HepG2 (cell line): ENCODE measurements at regions not wholly inside any gene's neighbourhood (a gene's known extent, or its start where the extent isn't known, plus 50 kb on each side); places are given as distances from the start of the nearest gene placed in this dataset.
A peak's percentile ranks its signal among the peaks of the same experiment; 100 is the strongest.

Experiments
- CBX2 ChIP-seq, 2 experiments: fragments of 200-600 bp in 1 of 2; sonication (generic); formaldehyde crosslinking in 1 of 2; IDR thresholded peaks; 2 replicates each; pipeline versions ENCODE4 v1.7.0 to v1.8.1; 2018 to 2022; ENCODE audit warnings: low read depth in 2 of 2, low read length in 1 of 2, mild to moderate bottlenecking in 1 of 2, missing genetic modification reagents in 1 of 2
- CHD2 ChIP-seq: IDR thresholded peaks from 2 replicates; pipeline ENCODE4 v1.6.1; 2011; ENCODE audit warnings: low read depth, low read length, improper control_type of control experiment
- CTCF ChIP-seq: sonication (generic); formaldehyde crosslinking; IDR thresholded peaks from 2 replicates; pipeline ENCODE4 v1.5.0; 2020; ENCODE audit warnings: mild to moderate bottlenecking, missing genetic modification reagents, moderate library complexity
- FOSL1 ChIP-seq: sonication (generic); formaldehyde crosslinking; IDR thresholded peaks from 2 replicates; pipeline ENCODE4 v1.9.0; 2021; ENCODE audit warnings: missing genetic modification reagents, borderline replicate concordance
- GABPA ChIP-seq, 2 experiments: IDR thresholded peaks; 2 replicates each; pipeline ENCODE4 v1.6.1; 2011 to 2016; ENCODE audit warnings: low read depth in 2 of 2, low read length in 1 of 2, missing biosample characterization in 1 of 2, missing genetic modification characterization in 1 of 2
- HOMEZ ChIP-seq: IDR thresholded peaks from 2 replicates; pipeline ENCODE4 v1.6.1; 2016; ENCODE audit warnings: low read depth
- RFX5 ChIP-seq: IDR thresholded peaks from 2 replicates; pipeline ENCODE4 v1.6.1; 2011; ENCODE audit warnings: low read depth, low read length, improper control_type of control experiment
- TAF15 ChIP-seq: fragments of 200-400 bp; formaldehyde crosslinking; IDR thresholded peaks from one replicate; pipeline ENCODE4 v1.6.1; 2018; ENCODE audit warnings: mild to moderate bottlenecking, low read depth, low read length; ENCODE audit not compliant: poor library complexity, severe bottlenecking
- TBL1XR1 ChIP-seq: fragments of 150-350 bp; IDR thresholded peaks from 2 replicates; pipeline ENCODE4 v1.6.1; 2014; ENCODE audit warnings: borderline replicate concordance, low read length; ENCODE audit not compliant: partially characterized antibody
- ZBTB1 ChIP-seq: sonication (generic); formaldehyde crosslinking; IDR thresholded peaks from 2 replicates; pipeline ENCODE4 v1.4.0; 2020; ENCODE audit warnings: missing genetic modification reagents, borderline replicate concordance
- ZNF644 ChIP-seq: IDR thresholded peaks from 2 replicates; pipeline ENCODE4 v1.6.1; 2016; ENCODE audit warnings: low read depth
- ZXDC ChIP-seq: sonication (generic); formaldehyde crosslinking; IDR thresholded peaks from 2 replicates; pipeline ENCODE4 v1.5.0; 2020; ENCODE audit warnings: mild to moderate bottlenecking, missing genetic modification reagents

GRCh38 chr5:108521841-108522506 is 140.1 kb upstream of the FBXL17 start:
- TF ChIP-seq CHD2 (no peak), CBX2 (IDR thresholded peaks at IDR 0.05; ENCODE audit: low read depth, low read length) (no peak), CBX2 (CRISPR knock-in tag; IDR thresholded peaks at IDR 0.05; ENCODE audit: low read depth) (no peak), HOMEZ (CRISPR knock-in tag) (no peak), ZXDC (no peak), TBL1XR1 (no peak), RFX5 (no peak), FOSL1 (CRISPR knock-in tag) (no peak), ZBTB1 (CRISPR knock-in tag) (no peak), TAF15 (no peak), ZNF644 (no peak), GABPA (IDR thresholded peaks at IDR 0.05; ENCODE audit: low read depth, low read length) (no peak), GABPA (CRISPR knock-in tag; IDR thresholded peaks at IDR 0.05; ENCODE audit: low read depth) (no peak), CTCF (peak; percentile 69)
